ENCODE measurements at regions not wholly inside any gene's neighbourhood (a gene's known extent, or its start where the extent isn't known, plus 50 kb on each side); places are given as distances from the start of the nearest gene placed in this dataset.
A peak's percentile ranks its signal among the peaks of the same experiment; 100 is the strongest.

GRCh38 chr2:128879161-128879560 lies 560.5 kb upstream of the HS6ST1 start:
- no peak for DNase-seq (ENCODE audit: low spot score)

- no peak for DNase-seq (ENCODE audit: low spot score)
Observed at GRCh38 chr2:128894896-128895295, 576.2 kb upstream of the HS6ST1 start.

DNA sequence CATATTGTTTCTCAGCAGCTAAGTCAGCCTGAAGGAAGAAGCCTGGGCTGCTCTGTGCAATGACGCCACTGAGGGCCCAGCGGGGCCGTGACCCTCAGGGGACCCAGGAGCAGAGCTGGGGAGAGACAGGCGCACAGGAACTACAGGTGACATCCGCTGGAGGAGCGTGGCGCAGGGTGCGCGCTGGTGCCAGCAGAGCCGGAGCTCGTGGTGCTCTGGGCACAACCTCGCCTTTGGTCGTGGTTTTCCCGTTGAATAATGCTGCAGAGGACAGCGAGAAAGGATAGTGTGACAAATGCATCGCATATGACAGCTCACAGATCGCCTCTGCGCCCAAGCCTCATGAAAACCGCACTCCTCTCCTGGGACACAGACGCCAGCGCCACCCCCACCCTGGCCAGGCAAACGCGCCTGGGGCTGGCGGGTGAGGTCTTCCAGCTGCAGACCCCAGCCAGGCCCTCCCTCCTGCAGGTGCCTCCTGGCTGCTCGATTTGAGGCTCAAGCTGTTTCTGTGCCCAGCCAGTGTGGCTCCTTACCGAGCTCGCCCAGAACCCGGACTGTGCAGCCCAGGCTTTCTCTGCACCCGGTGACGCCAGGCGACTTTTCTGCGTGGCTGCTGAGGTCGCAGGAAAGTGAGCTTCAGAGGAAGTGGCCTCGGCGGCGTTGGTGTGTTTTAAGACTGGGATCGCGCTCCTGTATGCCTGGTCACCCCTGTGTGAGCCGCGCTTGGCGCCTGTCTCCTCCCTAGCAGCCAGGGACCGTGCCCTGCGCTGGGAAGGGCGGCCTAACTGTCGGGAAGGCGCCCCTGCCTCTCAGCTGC lies 583.1 kb upstream of the HS6ST1 start:
- no peak for DNase-seq (ENCODE audit: low spot score)

GRCh38 chr2:128903637-128904036 lies 585.0 kb upstream of the HS6ST1 start:
- DNase-seq (ENCODE audit: low spot score): no peak

DNA sequence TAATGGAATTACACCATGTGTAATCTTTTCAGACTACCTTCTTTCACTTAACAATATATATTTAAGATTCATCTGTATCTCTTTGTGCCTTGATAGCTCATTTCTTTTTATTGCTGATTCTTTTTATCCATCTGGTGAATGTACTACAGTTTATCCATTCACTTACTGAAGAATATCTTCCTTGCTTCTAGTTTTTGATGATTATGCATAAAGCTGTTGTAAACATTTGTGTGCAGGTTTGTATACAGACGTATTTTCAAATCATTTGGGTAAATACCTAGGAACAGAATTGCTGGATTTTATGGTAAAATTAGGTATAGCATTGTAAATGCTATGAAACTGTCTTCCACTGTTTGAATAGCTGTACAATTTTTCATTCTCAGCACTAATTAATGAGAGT lies 592.6 kb upstream of the HS6ST1 start:
- DNase-seq (ENCODE audit: low spot score): no peak

GRCh38 chr2:128914320-128914719 lies 595.7 kb upstream of the HS6ST1 start:
- no peak for DNase-seq (ENCODE audit: low spot score)

GRCh38 chr2:128921751-128922150 lies 603.1 kb upstream of the HS6ST1 start:
- DNase-seq (ENCODE audit: low spot score): no peak

DNA sequence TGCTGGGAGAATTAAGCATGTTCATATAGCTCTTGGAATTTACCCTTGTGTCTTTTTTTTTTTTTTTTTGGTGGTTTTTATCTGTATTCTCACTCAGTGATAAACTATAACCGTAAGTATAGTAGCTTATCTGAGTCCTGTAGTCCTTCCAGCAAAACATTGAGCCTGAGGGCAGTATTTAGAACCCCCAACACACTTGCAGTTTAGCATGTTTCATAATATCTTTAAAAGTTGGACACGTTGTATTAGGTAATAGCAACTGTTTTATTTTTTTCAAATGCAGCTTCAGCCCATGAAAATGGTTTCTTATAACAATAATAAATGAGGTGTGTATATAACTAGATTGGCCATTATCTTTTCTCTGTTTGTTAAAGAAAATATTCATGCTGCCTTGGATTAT lies 603.5 kb upstream of the HS6ST1 start:
- DNase-seq (ENCODE audit: low spot score): no peak

- DNase-seq (ENCODE audit: low spot score): no peak
Observed at GRCh38 chr2:128925631-128926030, 607.0 kb upstream of the HS6ST1 start.

GRCh38 chr2:128930101-128930500 lies 611.4 kb upstream of the HS6ST1 start:
- no peak for DNase-seq (ENCODE audit: low spot score)

DNA sequence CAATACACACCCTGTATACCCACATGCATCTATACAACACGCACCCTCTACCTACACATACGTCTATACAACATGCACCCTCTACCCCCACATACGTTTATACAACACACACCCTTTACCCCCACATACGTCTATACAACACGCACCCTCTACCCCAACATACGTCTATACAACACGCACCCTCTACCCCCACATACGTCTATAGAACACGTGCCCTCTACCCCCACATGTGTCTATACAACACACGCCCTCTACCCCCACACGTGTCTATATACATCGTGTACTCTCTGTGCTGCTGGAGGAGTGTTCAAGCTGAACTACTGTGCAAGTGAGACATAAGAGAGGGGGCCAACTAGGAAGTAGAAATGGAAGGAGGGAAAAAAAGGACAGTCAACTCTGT lies 621.7 kb upstream of the HS6ST1 start:
- DNase-seq (ENCODE audit: low spot score): no peak

GRCh38 chr2:128941751-128942150 lies 623.1 kb upstream of the HS6ST1 start:
- no peak for DNase-seq (ENCODE audit: low spot score)

DNA sequence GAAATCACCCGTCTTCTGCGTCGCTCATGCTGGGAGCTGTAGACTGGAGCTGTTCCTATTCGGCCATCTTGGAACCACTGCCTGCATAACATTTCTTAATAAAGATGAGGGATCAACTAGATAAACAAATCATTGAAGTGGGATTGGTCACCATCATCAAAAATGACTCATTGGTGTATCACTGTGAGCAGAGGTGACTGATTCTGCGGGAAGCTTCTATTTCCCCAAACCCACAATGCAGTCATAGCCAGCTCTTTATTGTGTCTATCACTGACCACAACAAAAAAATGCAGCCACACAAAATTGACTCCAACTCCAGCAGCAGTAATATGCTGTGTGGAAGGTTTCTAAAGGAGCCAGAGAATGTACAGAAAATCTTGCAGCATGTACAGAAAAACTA lies 630.7 kb upstream of the HS6ST1 start:
- DNase-seq (ENCODE audit: low spot score): peak; percentile 46

- DNase-seq (ENCODE audit: low spot score): no peak
Observed at GRCh38 chr2:128950758-128951157, 632.1 kb upstream of the HS6ST1 start.

- no peak for DNase-seq (ENCODE audit: low spot score)
Observed at GRCh38 chr2:128958241-128958640, 639.6 kb upstream of the HS6ST1 start.

GRCh38 chr2:128967646-128968045 lies 649.0 kb upstream of the HS6ST1 start:
- no peak for DNase-seq (ENCODE audit: low spot score)

DNA sequence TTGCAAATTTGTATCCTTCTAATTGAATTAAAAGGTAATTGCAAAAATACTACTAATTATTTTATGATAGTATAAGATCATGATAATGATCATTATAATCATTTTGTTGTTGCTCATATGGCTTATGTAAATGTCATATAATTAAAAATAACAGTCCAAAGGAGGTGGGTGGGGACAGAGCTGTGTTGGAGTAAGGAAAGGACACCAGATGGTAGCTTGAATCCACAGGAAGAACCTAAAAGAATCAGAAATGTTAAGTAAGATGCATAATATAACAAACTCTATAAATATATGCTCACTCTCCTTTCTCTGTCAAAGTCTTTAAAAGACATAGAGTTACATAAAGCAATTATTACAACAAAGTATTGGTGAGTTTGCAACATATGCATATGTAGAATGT lies 650.7 kb upstream of the HS6ST1 start:
- no peak for DNase-seq (ENCODE audit: low spot score)

DNA sequence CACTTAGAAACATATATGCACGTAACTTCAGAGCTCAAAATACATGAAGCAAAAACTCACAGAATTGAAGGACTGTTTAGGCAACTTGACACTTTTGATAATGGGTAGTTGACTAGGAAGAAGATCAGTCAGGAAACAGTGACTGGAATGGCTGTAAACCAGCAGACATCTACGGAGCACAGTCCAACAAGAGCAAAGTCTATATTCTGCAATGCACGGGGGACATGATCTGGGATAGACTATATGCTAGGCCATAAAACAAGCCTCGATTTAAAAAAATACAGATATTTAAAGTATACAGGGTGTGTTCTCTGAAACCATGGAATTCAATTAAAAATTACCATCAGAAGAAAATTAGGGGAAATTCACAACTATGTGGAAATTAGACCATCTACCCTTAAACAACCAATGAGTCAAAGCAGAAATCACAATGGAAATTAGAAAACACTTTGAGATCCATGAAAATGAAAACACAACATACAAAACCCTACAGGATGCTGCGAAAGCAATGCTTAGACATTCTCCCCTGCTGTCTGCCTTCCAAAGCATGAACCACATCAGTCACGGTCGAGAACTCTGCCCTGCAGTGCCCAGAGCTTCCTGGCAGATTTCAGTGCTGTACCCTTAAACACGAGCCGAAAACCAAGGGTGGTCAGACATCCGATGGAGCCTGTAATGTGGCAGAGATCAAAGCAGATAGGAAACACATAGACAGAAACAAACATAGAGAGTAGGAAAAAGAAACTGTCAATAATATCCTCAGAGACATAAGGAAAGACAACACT lies 651.9 kb upstream of the HS6ST1 start:
- no peak for DNase-seq (ENCODE audit: low spot score)

DNA sequence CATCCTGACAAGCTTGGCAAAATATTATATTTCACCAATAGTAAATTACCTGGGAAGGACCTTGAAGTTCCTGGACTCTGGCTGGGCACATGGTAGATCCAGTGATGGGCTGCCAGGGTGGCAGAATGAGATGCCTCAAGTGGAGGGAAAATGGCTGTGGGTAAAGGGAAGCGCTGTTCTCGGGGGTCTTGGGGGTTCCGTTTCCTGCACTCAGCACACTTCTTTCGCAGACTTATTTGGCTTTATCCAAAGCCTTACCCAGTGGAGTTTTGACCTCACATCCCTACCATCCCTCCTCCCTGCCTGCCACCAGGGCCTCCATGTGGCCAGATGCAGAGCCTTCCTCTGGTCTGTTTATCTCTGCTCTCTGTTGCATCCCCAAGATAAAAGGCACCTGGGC lies 654.9 kb upstream of the HS6ST1 start:
- no peak for DNase-seq (ENCODE audit: low spot score)

GRCh38 chr2:128978212-128978611 lies 659.5 kb upstream of the HS6ST1 start:
- DNase-seq (ENCODE audit: low spot score): no peak

GRCh38 chr2:128979182-128979581 lies 660.5 kb upstream of the HS6ST1 start:
- no peak for DNase-seq (ENCODE audit: low spot score)

DNA sequence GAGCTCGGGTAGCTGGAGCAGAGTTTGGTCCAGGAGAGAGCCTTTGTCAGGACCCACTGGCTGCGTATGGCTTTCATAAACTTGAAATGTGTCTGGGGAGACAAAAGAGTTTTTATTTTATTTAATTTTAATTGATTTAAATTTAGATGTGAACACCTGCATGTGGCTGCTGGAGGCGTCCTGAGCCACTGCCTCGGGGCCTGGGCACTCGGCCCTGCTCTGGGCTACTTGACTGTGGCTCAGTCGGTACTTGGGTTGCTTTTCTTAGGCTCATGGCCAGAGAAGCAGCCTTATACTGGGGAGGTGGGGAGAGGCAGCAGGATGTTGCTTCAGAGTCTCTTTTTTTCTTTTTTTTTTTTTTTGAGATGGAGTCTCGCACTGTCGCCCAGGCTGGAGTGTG lies 661.8 kb upstream of the HS6ST1 start:
- DNase-seq (ENCODE audit: low spot score): no peak

GRCh38 chr2:128981353-128981752 lies 662.7 kb upstream of the HS6ST1 start:
- no peak for DNase-seq (ENCODE audit: low spot score)

DNA sequence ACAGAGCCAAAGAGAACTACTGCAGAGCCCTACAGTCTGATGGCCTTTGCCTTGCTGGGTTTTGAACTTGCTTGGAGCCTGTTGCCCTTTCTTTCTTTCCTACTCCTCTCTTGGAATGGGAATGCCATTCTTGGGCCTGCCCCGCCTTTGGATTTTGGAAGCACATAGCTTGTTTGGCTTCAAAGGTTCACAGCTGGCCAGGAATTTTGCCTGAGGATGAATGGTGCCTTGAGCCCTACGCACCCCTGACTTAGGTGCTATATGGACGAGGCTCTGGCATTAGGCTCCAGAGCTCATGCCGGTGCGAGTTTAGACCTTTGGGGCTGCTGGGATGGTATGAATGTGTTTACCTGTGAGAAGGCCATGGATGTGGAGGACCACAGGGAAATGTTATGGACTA lies 663.3 kb upstream of the HS6ST1 start:
- DNase-seq (ENCODE audit: low spot score): no peak
